ENCODE measurements at regions not wholly inside any gene's neighbourhood (a gene's known extent, or its start where the extent isn't known, plus 50 kb on each side); places are given as distances from the start of the nearest gene placed in this dataset.
A peak's percentile ranks its signal among the peaks of the same experiment; 100 is the strongest.

GRCh38 chr9:82234160-82234943 is 245.8 kb downstream of the SPATA31D1 start:
- no peak for DNase-seq

GRCh38 chr9:82242285-82242963 is 253.9 kb downstream of the SPATA31D1 start:
- DNase-seq = no peak

- peak; percentile 49 for DNase-seq
Measured at GRCh38 chr9:82247318-82247717, 258.7 kb downstream of the SPATA31D1 start.

GRCh38 chr9:82252116-82252515 is 263.5 kb downstream of the SPATA31D1 start:
- DNase-seq = no peak

GRCh38 chr9:82254646-82255367 is 266.2 kb downstream of the SPATA31D1 start:
- no peak for DNase-seq

GRCh38 chr9:82255481-82256176 is 267.1 kb downstream of the SPATA31D1 start:
- DNase-seq = no peak

GRCh38 chr9:82260691-82261090 is 272.1 kb downstream of the SPATA31D1 start:
- DNase-seq = no peak

GRCh38 chr9:82263619-82264018 is 275.0 kb downstream of the SPATA31D1 start:
- DNase-seq = no peak

GRCh38 chr9:82271106-82271561 is 282.6 kb downstream of the SPATA31D1 start:
- DNase-seq = no peak

- no peak for DNase-seq
Measured at GRCh38 chr9:82273121-82273520, 284.5 kb downstream of the SPATA31D1 start.

GRCh38 chr9:82275258-82275927 is 286.8 kb downstream of the SPATA31D1 start:
- DNase-seq = no peak

GRCh38 chr9:82281066-82281465 is 292.5 kb downstream of the SPATA31D1 start:
- DNase-seq = no peak

- no peak for DNase-seq
Measured at GRCh38 chr9:82284758-82285157, 296.2 kb downstream of the SPATA31D1 start.

GRCh38 chr9:82295181-82295580 is 306.6 kb downstream of the SPATA31D1 start:
- no peak for DNase-seq

- no peak for DNase-seq
Measured at GRCh38 chr9:82299870-82300269, 311.3 kb downstream of the SPATA31D1 start.

GRCh38 chr9:82302968-82303655 is 314.5 kb downstream of the SPATA31D1 start:
- no peak for DNase-seq

GRCh38 chr9:82308836-82309235 is 320.3 kb downstream of the SPATA31D1 start:
- DNase-seq = no peak

GRCh38 chr9:82313697-82314096 is 325.1 kb downstream of the SPATA31D1 start:
- DNase-seq = no peak

GRCh38 chr9:82320566-82320965 is 332.0 kb downstream of the SPATA31D1 start:
- no peak for DNase-seq

- no peak for DNase-seq
Measured at GRCh38 chr9:82325907-82326306, 337.3 kb downstream of the SPATA31D1 start.

GRCh38 chr9:82327641-82328040 is 339.1 kb downstream of the SPATA31D1 start:
- DNase-seq = no peak

GRCh38 chr9:82331079-82331478 is 342.5 kb downstream of the SPATA31D1 start:
- no peak for DNase-seq
